ENCODE measurements at regions not wholly inside any gene's neighbourhood (a gene's known extent, or its start where the extent isn't known, plus 50 kb on each side); places are given as distances from the start of the nearest gene placed in this dataset.
A peak's percentile ranks its signal among the peaks of the same experiment; 100 is the strongest.

GRCh38 chr5:112491257-112491656, 72.2 kb upstream of the EPB41L4A start:
- no peaks in the 10 kb centered on the region for H3K36me3 Mint-ChIP-seq (ENCODE audit: low read depth)
- ATAC-seq = peak; percentile 76
- H3K4me1 Mint-ChIP-seq = no peaks in the 10 kb centered on the region

More at GRCh38 chr5:112491257-112491656, 72.2 kb upstream of the EPB41L4A start:
- Mint-ChIP-seq H3K27me3 (ENCODE audit: insufficient read depth, low read depth, poor library complexity) (peaks cover 4% of the 10 kb centered on the region), H3K27ac (no peak overlapping the region), H3K9me3 (no peaks in the 10 kb centered on the region; the same call in 2 of the 3 replicates), H3K4me3 (no peak overlapping the region)
- H3K36me3 ChIP-seq (ENCODE audit: insufficient read depth) = no peaks in the 10 kb centered on the region
- H3F3A ChIP-seq (replicated peaks; ENCODE audit: low read depth) = no peaks in the 10 kb centered on the region
- no peak overlapping the region for H3K4me2 ChIP-seq
- H3K27ac ChIP-seq (ENCODE audit: low read depth) = no peak overlapping the region
- H3K4me1 ChIP-seq (ENCODE audit: insufficient read depth) = no peaks in the 10 kb centered on the region
- no peak overlapping the region for H3K4me3 ChIP-seq
- no peaks in the 10 kb centered on the region for H4K20me1 ChIP-seq (replicated peaks; ENCODE audit: insufficient read depth)
- no peaks in the 10 kb centered on the region for H3K27me3 ChIP-seq (ENCODE audit: insufficient read depth)
- DNase-seq (ENCODE audit: low spot score) = peak; percentile 67
- no peaks in the 10 kb centered on the region for H3K79me2 ChIP-seq (replicated peaks; ENCODE audit: insufficient read depth)
- H2AFZ ChIP-seq = no peak overlapping the region
- no peak for TF ChIP-seq STAT1 (IDR thresholded peaks at IDR 0.05; ENCODE audit: unreplicated experiment)
- TF ChIP-seq JUNB (IDR thresholded peaks at IDR 0.05; ENCODE audit: unreplicated experiment) = no peak
- no peak for TF ChIP-seq ZNF114 (CRISPR knock-in tag; IDR thresholded peaks at IDR 0.05)
- TF ChIP-seq CTCF (conservative IDR thresholded peaks at IDR 0.05; ENCODE audit: low read depth in 2 of 2) = peak; percentile 53 to 73
- no peak for TF ChIP-seq POLR2AphosphoS5 (IDR thresholded peaks at IDR 0.05; ENCODE audit: low read depth)
- no peak for TF ChIP-seq ZNF462 (CRISPR knock-in tag; IDR thresholded peaks at IDR 0.05)
- H3K9me2 ChIP-seq (ENCODE audit: insufficient read depth) = peaks cover 6% of the 10 kb centered on the region; the same call in 1 of the 2 replicates

Measured in GM23338 (cell line).